NCI-H2227 treated with DMSO at 0.1 percent for 48 hours (cell line): ENCODE measurements at regions not wholly inside any gene's neighbourhood (a gene's known extent, or its start where the extent isn't known, plus 50 kb on each side); places are given as distances from the start of the nearest gene placed in this dataset.

ENCODE experiments used
- DNase-seq: peaks from one replicate; lab custom pipeline; 2025; lab: John Stamatoyannopoulos, UW

DNA sequence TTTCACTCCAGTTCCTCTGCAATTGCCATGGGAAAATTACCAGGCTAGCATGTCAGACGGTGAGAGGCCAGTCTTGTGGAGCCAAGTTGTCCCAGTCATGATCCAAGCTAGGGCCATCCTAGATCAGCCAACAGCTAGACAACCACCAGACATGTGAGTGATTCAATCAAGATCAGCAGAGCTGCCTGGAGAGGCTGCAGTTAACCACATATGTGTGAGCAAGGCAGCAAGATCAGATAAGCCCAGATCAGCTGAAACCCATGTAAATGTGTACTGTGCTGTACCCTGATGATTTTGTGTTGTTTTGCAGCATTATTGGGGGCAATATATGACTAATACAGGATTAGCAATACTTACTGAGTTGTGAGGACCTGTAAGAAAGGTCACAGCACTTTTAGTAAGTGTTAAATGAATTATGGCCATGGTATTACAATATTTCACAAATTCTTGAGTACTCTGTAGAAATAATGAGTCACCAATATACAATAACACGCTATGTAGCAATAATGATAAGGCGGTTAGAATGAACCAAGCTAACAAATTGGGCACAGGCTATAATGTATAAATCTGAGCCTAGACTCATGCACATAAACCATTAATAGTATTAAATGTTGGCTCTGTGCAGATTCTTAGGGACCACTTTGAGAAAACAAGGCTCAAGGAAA is 91.4 kb downstream of the SUDS3 start:
- no peak for DNase-seq

DNA sequence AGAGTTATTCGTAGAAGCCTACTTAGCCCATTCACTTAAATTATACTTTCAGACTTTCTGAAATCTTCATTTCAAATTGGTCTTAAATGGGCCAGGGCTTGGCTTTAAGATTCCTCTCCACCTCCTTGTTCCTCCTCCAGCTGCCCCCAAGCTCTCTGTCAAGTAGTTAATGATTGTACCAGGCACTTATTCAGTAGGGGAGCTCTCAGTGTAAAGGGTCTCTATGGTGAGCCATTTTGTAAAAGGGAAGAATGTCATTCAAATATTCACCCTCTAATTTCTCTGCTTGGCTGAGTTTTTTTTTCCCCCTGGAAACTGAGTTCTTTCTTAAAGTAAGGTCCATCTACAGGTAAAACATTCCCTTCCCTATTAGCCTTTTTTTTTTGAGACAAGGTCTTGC is 96.6 kb downstream of the SUDS3 start:
- peak; percentile 72 for DNase-seq

DNA sequence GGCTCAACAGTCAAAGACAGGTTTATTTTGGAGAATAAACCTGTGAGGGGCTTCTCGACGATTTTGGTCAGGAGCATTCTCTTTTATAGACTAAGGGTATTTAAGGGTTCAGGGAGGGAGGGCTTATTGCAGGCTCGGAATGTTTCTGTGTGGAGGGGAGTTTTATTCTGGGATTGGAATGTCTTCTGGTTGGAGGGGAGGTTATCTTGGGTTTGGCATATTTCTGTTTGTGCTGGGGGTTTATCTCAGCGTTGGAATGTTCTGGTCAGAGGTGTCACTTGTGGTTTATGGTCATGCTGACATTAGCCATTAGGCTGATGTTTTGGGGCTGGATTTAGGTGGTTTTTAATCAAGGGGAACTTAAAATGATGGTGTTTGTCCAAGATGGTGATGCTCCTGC is 103.9 kb downstream of the SUDS3 start:
- no peak for DNase-seq

DNA sequence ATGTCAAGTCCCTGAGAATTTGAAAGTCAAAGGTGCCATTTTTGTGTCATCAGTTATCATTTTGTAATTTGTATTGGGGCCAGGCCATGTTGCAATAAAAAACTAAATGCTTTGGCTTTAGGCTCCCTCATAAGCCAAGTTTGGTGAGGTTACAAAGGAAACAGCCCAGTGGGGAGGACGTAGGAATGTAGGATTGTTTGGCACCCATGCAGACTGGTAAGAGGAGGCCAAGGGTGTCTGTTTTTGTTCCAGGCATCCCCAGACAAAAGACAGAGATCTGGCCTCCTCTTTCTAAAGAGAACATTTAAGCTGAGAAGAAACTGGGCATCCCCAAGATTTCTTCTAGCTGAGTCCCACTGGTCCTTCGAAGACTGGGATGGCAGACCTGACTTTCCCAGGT is 111.7 kb downstream of the SUDS3 start:
- DNase-seq, result no peak

DNA sequence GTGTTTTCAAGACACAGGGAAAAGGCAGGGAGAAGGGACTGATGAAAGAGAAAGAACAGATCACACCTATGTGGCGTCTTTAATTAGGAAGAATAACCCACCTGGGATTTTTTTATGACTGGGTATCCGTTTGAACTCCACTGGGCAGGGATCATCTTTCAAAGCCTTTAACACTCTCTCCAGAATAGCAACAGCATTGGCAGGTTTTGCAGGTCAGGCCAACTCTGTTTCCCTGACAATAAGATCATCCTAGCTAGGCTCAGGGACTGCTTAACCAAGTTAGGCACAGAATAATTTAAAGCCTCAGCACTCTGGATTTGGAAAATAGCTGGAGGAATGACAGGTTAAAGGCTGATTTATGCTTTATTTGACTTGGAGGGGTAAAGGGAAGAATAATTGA is 117.6 kb downstream of the SUDS3 start:
- DNase-seq, result no peak

DNA sequence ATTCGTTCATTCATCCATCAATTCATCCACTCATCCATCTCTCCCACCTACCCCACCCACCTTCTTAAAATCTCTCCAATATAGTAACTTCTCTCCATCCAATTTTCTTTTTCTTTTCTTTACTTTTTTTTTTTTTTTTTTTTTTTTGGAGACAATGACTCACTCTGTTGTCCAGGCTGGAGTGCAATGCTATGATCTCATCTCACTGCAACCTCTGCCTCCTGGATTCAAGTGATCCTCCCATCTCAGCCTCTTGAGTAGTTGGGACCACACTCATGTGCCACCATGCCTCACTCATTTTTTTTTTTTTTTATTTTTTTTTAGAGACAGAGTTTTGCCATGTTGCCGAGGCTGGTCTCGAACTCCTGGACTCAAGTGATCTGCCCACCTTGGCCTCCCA is 118.4 kb downstream of the SUDS3 start:
- no peak for DNase-seq

DNA sequence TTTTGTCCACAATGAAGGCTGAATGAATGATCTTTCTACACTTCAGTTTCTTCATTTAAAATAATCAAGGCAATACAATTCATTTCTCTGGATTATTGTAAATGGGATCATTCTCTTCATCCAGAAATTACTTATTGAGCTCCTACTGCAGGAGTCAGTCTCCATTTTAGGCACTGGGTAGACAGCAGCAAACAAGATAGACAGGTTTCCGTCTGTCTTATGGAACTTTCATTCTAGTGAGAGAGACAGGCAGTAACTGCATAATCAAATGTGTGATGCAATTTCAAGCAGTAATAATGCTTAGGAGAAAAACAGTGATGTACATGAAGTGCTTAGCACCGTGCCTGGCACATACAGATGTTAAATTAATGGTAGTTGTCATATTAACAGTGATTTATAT is 118.9 kb downstream of the SUDS3 start:
- DNase-seq, result no peak

DNA sequence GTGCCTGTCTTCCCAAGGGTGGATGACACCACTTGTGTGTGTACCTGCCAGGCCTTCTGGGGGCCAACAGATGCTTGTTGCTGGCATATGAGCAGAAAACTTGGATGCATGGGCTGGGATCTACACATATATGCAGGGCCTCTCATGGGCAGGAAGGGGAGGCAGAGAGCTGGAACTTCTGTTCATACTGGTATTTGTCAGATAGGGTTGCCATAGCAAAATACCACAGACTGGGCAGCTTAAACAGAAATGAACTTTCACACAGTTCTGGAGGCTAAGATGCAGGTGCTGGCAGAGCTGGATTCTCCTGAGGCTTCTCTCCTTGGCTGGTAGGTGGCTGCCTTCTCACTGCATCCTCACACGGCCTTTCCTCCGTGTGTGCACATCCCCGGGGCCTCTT is 121.8 kb downstream of the SUDS3 start:
- no peak for DNase-seq

DNA sequence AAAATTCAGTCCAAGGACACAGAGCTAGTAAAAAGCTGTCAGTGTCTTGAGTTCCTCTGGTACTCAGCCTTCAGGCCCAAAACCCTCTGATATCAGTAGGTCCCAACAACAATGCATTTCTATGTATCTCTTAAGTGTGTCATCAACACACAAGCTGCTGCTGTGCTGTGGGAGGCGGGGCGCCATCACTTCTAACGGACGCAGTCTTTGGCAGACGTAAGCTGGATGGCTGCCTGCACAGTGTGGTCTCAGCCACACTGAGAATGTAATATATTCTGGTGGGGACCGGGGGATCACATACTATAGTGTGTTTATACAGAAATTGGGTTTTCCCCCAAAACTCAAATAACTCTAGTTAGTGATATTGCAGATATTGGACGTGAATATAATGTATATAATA is 123.9 kb downstream of the SUDS3 start:
- no peak for DNase-seq

DNA sequence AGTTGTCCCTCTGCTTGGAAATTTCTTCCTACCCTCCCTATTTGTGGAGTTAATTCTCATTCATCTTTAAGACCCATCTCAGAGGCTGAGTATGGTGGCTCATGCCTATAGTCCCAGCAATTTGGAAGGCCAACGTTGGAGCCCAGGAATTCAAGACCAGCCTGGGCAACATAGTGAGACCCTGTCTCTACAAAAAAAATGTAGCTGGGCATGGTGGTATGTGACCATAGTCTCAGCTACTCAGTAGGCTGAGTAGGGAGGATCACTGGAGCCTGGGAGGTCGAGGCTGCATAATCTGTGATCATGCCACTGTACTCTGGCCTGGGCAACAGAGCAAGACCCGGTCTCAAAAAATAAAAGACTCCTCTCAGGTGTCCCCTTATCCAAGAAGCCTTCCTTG is 125.1 kb downstream of the SUDS3 start:
- no peak for DNase-seq

DNA sequence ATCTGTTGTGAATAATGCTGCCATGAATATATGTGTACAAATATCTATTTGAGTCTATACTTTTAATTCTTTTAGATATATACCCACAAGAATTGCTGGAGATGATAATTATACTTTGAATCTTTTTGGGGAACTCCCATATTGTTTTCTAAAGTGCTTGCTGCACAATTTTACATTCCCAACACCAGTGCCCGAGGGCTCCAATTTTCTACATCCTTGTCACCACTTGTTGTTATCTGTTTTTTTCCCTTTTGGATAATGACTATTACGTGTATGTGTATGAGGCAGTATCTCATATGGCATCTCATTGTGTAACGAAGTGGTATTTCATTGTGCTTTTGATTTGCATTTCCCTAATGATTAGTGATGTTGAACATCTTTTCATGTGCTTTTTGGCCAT is 127.1 kb downstream of the SUDS3 start:
- DNase-seq, result no peak

DNA sequence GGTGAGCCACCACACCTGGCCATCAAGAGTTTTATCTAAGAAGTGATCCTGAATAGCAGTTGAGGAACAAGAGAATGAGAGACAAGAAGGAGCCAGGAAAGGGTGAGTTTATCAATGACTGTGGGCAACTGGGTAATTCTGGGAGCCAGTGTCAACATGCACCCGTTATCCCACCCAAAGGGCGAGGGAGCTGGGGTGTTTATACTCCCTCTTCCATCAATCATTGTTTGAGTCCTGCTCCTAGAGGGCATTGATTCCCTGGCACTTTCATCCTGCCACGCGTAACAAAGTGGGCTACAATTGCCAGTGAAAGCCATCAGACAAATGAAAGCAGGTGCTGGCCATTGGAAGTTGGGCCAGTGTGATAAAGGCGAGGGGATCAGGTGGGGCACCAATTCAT is 136.3 kb downstream of the SUDS3 start:
- DNase-seq, result no peak

DNA sequence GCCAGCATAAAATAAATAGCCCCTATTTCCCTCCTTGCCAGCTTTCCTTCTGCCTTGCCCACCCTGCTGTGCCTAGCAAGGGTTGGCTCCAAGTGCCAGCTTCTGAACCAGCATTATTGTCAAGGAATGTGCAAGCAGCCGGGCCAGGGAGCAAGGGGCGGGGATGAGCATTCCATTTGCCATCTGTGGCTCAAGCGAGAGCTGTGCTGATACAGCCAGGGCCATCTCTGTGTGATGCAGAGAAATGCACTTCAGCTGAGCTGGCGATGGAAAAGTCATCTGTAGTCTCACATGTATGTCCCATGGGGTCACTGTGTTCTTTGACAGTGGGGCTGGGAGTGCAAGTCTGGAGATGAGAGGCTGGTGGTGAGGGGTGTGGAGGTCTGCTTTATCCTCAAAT is 137.3 kb downstream of the SUDS3 start:
- no peak for DNase-seq

DNA sequence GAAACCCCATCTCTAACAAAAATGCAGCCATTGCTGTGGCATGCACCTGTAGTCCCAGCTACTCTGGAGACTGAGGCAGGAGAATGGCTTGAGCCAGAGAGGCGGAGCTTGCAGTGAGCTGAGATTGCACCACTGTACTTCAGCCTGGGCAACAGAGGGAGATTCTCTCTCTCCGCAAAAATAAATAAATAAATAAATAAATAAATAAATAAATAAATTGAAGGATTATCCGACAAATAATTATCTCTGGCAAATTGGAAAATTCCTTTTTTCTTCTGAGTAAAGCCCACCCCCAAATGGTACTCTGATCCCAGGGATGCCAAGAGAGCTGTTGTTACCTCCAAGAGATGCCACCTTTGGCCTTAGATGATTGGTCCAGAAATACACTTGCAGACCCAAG is 137.9 kb downstream of the SUDS3 start:
- DNase-seq, result no peak

DNA sequence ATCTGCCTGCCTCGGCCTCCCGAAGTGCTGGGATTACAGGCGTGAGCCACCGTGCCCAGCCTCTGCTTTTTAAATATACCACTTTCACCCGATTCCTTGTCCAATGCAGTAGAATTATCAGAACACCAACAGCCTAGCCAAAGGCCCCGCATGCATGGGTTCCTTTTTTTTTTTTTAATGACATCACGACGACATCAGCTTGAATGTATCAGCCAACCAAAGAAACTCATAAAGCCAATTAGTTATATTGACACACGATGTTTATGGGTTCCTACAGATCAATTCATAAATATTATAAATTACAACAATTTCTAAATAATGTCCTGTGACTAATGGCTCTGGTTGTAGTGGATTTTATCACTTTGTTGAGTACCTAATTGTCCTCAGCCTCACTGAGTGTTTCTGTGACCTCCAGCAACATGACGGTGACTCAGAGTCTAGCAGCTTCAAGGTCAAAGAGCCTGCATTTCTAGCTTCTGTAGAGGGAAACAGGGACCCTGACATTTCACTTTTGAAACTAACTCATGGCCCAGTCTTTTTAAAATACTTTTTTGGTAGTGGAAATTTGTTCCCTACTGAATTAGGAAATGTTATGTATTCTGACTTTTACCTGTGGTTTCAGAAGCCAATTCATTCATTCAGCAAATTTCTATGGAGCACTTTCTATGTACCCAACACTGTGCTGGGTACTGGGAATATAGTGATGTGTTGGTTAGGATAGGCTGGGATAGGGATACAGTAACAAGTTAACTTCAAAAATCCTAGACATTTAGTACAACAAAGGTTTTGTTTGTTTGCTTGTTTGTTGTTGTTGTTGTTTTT is 144.1 kb downstream of the SUDS3 start:
- DNase-seq, result no peak

DNA sequence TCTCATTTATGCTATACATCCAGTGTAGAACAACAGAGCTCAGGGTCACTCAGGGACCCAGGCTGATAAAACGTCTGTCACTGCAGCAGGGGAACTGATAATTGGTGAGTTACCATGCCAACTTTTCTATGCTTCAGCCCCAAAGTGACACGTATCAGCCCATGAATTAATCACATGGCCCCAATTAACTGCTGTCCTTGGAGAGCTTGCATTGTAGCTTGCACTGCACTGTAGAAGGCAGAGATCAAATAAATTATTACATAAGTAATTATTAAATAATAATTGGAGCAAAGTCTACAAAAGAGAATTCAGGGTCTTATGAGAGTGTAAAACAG is 144.6 kb downstream of the SUDS3 start:
- DNase-seq, result no peak

DNA sequence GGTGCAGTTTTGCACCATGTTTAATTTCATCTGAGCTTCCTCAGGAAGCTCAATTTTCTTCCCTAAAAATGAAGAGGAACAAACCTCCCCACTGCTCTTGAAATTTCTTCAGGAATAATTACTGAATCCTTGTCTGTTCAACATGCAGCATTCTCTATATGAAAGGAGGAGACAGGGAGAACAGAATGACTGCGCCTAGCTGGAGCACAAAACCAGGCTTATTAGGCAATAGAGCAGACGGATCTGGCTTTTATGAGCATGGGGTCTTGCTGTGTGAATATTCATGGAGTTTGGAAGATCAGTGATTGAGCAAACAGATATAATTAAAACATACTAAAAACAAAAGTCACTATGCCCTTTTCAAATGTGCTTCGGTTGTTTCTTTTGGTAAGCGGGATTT is 148.1 kb downstream of the SUDS3 start:
- DNase-seq, result no peak

DNA sequence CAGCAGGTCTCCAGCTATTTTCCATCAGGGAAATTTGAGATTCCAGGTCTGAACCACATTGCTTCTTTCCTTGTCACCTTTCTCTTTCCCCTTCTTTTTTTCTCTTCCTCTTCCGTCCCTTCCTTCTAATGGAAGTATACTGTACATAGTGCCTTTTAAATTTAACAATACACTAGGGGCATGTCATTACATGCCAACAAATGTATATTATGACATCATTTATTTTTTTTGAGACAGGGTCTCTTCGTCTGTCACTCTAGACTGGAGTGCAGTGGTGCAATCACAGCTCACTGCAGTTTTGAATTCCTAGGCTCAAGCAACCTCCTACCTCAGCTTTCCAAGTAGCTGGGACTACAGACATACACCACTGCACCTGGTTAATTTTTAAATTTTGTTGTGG is 148.9 kb downstream of the SUDS3 start:
- DNase-seq, result no peak

DNA sequence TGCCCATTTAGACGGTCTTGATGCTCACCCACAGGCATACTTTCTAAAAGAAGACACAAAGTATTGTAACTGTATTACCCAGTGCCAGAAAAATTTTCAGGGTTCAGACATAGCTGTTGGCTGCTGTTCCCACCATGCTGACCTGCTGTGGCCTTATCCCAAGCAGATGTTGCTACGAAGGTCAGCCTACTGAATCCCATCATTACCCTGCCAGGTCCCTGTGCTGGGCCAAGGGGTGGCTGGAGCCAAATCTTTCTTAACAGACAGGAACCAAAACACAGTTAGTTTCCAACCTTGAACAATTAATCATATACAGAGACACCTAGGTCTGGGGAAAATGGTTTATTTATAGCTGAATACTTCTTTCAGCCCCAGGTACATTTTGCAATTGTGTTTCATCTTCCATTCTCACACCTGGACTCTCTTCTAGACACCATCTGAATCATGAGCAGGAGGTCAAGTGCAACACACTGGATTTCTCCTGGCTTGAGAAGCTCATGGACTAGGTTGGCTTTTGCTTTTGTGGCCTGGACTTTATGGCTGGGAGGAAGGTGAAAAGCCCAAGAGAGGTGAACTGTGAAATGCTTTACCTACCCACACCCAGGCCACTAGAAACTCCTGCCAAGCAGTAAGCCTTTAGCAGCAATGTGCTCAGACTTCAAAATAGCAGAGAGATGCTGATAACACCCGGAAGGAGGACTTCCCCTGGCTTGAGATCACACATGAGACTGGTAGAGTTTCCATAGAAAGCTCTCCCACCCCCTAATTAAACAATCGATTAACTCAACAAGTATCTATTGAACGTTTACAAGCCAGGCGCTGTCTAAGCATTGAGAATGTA is 150.1 kb downstream of the SUDS3 start:
- no peak for DNase-seq

DNA sequence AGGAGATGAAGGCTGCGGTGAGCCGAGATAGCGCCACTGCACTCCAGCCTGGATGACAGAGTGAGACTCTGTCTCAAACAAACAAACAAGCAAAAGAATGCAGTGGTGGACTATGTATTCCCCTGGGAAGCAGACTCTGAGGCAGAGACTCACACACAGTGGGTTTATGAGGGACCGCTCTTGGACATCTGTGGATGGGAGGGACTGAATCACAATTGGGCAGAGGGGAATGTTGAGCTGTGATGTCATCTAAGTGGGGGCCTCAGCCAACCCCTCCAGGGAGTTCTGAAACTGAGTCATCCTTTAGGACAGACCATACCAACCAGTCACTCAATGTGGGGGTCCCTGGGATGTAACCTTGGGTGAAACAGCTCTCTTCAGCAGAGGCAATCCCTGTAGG is 151.0 kb downstream of the SUDS3 start:
- no peak for DNase-seq

DNA sequence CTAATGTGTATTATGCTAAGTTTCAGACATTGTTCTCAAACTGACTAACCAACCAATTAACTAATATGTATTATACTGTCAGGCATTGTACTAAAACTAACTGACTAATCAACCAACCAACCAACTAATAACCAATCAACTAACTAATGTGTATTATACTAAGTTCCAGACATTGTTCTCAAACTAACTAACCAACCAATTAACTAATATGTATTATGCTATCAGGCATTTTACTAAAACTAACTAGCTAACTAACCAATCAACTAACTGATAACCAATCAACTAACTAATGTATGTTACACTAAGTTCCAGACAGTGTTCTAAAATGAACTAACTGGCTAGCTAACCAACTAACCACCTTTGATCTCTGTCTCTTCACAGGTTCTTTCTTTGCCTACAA is 152.3 kb downstream of the SUDS3 start:
- DNase-seq, result no peak

DNA sequence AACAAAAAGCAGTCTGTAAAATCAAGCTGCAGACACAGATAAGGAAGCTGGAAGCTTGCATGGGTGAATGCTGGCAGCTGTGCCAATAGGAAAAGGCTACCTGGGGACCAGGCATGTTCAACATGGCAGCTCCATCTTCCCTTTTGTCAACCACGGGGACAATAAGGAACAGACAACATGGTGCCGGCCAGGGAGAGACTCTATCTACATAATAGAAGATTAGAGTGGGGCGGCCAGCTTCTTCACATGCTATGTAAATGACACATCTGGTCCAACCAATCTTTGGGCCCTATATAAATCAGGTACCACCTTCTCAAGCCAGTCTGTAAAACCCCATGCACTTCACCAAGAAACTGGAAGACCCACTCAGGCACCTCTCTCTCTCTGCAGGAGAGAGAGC is 157.6 kb downstream of the SUDS3 start:
- no peak for DNase-seq

DNA sequence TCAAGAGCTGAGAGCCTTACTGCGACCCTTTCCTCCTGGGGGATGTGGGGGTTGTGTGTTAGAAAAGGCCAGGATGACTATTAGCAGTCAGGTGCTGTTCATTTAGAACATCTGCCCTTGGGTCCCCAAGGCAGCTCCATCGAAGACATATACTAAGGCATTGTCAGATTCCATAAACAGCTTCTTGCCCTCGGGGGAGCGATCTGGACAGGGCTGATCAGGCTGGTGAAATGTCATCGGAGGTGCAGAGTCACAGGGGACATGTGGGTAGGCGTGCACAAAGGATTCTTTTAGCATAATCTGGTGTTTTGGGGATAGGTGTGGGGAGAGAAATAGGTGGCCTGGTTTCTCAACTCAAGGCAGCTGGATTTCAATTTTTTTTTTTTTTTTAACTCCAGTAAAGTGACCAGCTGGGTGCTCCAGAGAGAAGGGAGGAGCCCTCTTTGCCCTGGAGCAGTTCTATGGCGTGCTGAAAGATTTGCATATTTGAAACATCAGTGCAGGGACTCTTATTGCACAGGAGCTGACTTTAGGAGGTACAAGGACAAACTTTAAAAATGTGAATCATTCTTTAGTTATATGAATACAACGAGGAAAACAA is 160.1 kb downstream of the SUDS3 start:
- no peak for DNase-seq
